Neural progenitor cell (in vitro differentiated cells): ENCODE measurements at regions not wholly inside any gene's neighbourhood (a gene's known extent, or its start where the extent isn't known, plus 50 kb on each side); places are given as distances from the start of the nearest gene placed in this dataset.

Experiments used
- EZH2 ChIP-seq: fragments of 200-600 bp; sonication (generic); IDR thresholded peaks from 2 replicates; pipeline ENCODE4 v1.6.1; 2017; ENCODE audit warnings: antibody characterized with exemption, mild to moderate bottlenecking, moderate library complexity
- EZH2phosphoT487 ChIP-seq: fragments of 200-600 bp; sonication (generic); IDR thresholded peaks from 2 replicates; pipeline ENCODE4 v1.6.1; 2017; ENCODE audit warnings: antibody characterized with exemption
- TF ChIP-seq, protein P1 (sequence below): fragments of 200-600 bp; sonication (generic); IDR thresholded peaks from 2 replicates; pipeline ENCODE4 v1.5.1; 2017; ENCODE audit warnings: antibody characterized with exemption, mild to moderate bottlenecking

DNA sequence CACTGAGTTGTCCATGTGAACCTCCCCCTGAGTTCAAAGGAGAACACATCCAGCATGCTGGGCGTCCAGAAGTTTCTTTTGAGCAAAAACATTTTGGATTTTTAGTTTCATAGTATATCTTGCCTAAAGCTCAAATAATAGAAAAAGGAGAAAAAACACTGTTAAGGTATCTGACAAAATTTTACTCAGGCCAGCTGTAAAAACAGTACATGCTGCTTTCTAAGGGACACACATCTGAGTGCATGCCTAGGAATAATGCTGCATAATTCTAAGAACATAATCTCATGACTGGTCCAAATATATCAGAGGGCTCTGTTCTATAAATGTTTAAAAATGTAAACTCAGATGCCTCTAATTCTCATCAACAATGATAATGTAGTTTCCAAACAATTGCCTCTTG, 561.3 kb upstream of the INTU start:
- TF ChIP-seq, protein P1, sequence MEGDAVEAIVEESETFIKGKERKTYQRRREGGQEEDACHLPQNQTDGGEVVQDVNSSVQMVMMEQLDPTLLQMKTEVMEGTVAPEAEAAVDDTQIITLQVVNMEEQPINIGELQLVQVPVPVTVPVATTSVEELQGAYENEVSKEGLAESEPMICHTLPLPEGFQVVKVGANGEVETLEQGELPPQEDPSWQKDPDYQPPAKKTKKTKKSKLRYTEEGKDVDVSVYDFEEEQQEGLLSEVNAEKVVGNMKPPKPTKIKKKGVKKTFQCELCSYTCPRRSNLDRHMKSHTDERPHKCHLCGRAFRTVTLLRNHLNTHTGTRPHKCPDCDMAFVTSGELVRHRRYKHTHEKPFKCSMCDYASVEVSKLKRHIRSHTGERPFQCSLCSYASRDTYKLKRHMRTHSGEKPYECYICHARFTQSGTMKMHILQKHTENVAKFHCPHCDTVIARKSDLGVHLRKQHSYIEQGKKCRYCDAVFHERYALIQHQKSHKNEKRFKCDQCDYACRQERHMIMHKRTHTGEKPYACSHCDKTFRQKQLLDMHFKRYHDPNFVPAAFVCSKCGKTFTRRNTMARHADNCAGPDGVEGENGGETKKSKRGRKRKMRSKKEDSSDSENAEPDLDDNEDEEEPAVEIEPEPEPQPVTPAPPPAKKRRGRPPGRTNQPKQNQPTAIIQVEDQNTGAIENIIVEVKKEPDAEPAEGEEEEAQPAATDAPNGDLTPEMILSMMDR = no peak
- no peak for TF ChIP-seq EZH2
- no peak for TF ChIP-seq EZH2phosphoT487
